Parathyroid adenoma (tissue), 2 donors: ENCODE measurements at regions not wholly inside any gene's neighbourhood (a gene's known extent, or its start where the extent isn't known, plus 50 kb on each side); places are given as distances from the start of the nearest gene placed in this dataset.

Source experiments
- H2AFZ ChIP-seq: fragments of 300-600 bp; sonication (generic); one replicate; pipeline ENCODE4 v1.7.0; 2017; ENCODE audit warnings: antibody characterized with exemption, mild to moderate bottlenecking
- H3K27ac ChIP-seq: fragments of 300-600 bp; sonication (generic); one replicate; pipeline ENCODE4 v1.7.0; 2017
- H3K27me3 ChIP-seq: fragments of 300-600 bp; sonication (generic); one replicate; pipeline ENCODE4 v1.7.0; 2017; ENCODE audit warnings: low read length; ENCODE audit not compliant: control insufficient read depth, insufficient read depth
- H3K36me3 ChIP-seq: fragments of 300-600 bp; sonication (generic); one replicate; pipeline ENCODE4 v1.7.0; 2017; ENCODE audit warnings: low read length; ENCODE audit not compliant: control insufficient read depth, insufficient read depth
- H3K4me1 ChIP-seq: fragments of 300-600 bp; sonication (generic); one replicate; pipeline ENCODE4 v1.7.0; 2017; ENCODE audit warnings: control low read depth
- H3K4me2 ChIP-seq: fragments of 300-600 bp; sonication (generic); one replicate; pipeline ENCODE4 v1.7.0; 2017; ENCODE audit warnings: low read length
- H3K4me3 ChIP-seq: fragments of 300-600 bp; sonication (generic); one replicate; pipeline ENCODE4 v1.7.0; 2017; ENCODE audit warnings: low read depth, low read length
- H3K79me2 ChIP-seq: fragments of 300-600 bp; sonication (generic); one replicate; pipeline ENCODE4 v1.7.0; 2017; ENCODE audit warnings: control low read depth
- H3K9ac ChIP-seq: fragments of 300-600 bp; sonication (generic); one replicate; pipeline ENCODE4 v1.7.0; 2017; ENCODE audit warnings: mild to moderate bottlenecking
- H3K9me3 ChIP-seq: fragments of 300-600 bp; sonication (generic); one replicate; pipeline ENCODE4 v1.7.0; 2017; ENCODE audit warnings: low read length; ENCODE audit not compliant: control insufficient read depth
- CTCF ChIP-seq: fragments of 300-600 bp; sonication (generic); IDR thresholded peaks from one replicate; pipeline ENCODE4 v1.7.0; 2017; ENCODE audit warnings: antibody characterized with exemption, mild to moderate bottlenecking
- donor health status: primary hyperparathyroidism.

GRCh38 chr5:107126341-107126740, 544.4 kb downstream of the EFNA5 start:
- Histone ChIP-seq H3K4me2 (no peak overlapping the region), H3K27me3 (no peaks in the 10 kb centered on the region), H2AFZ (no peak overlapping the region), H3K9ac (no peak overlapping the region), H3K4me3 (no peak overlapping the region), H3K27ac (no peak overlapping the region), H3K4me1 (no peaks in the 10 kb centered on the region), H3K9me3 (no peaks in the 10 kb centered on the region), H3K36me3 (no peaks in the 10 kb centered on the region), H3K79me2 (no peaks in the 10 kb centered on the region)
- TF ChIP-seq CTCF: no peak

GRCh38 chr5:107124376-107124775, 546.4 kb downstream of the EFNA5 start:
- no peak for TF ChIP-seq CTCF
- no peaks in the 10 kb centered on the region for H3K79me2 ChIP-seq
- no peak overlapping the region for H2AFZ ChIP-seq
- H3K9me3 ChIP-seq: no peaks in the 10 kb centered on the region
- no peak overlapping the region for H3K9ac ChIP-seq
- H3K27ac ChIP-seq: no peak overlapping the region
- no peak overlapping the region for H3K4me3 ChIP-seq
- H3K36me3 ChIP-seq: no peaks in the 10 kb centered on the region
- H3K27me3 ChIP-seq: no peaks in the 10 kb centered on the region
- no peak overlapping the region for H3K4me2 ChIP-seq
- H3K4me1 ChIP-seq: no peaks in the 10 kb centered on the region

- Histone ChIP-seq H3K79me2 (no peaks in the 10 kb centered on the region), H3K27ac (no peak overlapping the region), H3K36me3 (no peaks in the 10 kb centered on the region), H3K27me3 (no peaks in the 10 kb centered on the region), H3K9ac (no peak overlapping the region), H3K9me3 (no peaks in the 10 kb centered on the region), H3K4me1 (no peaks in the 10 kb centered on the region), H2AFZ (no peak overlapping the region), H3K4me3 (no peak overlapping the region), H3K4me2 (no peak overlapping the region)
- no peak for TF ChIP-seq CTCF
These were observed 547.7 kb downstream of the EFNA5 start for GRCh38 chr5:107123014-107123413.

- H3K4me2 ChIP-seq: no peak overlapping the region
- H3K27ac ChIP-seq: no peak overlapping the region
- H3K4me3 ChIP-seq: no peak overlapping the region
These were observed 548.8 kb downstream of the EFNA5 start for GRCh38 chr5:107121793-107122519.

More at GRCh38 chr5:107121793-107122519, 548.8 kb downstream of the EFNA5 start:
- no peak overlapping the region for H2AFZ ChIP-seq
- no peak overlapping the region for H3K9ac ChIP-seq
- no peaks in the 10 kb centered on the region for H3K9me3 ChIP-seq
- no peak for TF ChIP-seq CTCF
- no peaks in the 10 kb centered on the region for H3K79me2 ChIP-seq
- no peaks in the 10 kb centered on the region for H3K36me3 ChIP-seq
- no peaks in the 10 kb centered on the region for H3K4me1 ChIP-seq
- no peaks in the 10 kb centered on the region for H3K27me3 ChIP-seq
